PC-3 (cell line): ENCODE measurements at regions not wholly inside any gene's neighbourhood (a gene's known extent, or its start where the extent isn't known, plus 50 kb on each side); places are given as distances from the start of the nearest gene placed in this dataset.

Experiments
- EZH2phosphoT487 ChIP-seq: fragments of 300-600 bp; sonication (generic); IDR thresholded peaks from 2 replicates; pipeline ENCODE4 v1.6.1; 2018; ENCODE audit warnings: mild to moderate bottlenecking, antibody characterized with exemption, low read length, borderline replicate concordance
- TF ChIP-seq, protein P1 (sequence below): fragments of 300-600 bp; sonication (generic); conservative IDR thresholded peaks from 2 replicates; pipeline ENCODE4 v1.5.1; 2017; ENCODE audit warnings: antibody characterized with exemption, low read depth, mild to moderate bottlenecking, low read length

DNA sequence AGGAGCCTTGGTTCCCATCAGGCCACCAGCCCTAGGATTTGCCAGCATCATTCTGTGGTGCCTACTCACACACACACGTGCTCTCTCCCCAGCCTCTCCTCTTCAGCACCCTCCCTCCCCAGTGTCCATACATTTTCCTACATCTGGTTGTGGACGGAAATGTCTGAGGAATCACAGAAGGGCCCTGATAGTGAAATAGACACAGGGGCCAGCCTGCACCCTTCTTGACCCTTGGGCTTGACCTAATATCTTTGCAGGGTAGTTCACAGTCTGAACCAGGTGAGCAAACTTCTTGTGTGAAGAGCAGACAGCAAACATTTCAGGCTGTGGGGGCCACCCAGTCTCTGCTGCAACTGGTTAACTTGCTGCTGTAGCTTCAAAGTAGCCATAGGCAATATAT, 108.5 kb upstream of the NXT1 start:
- TF ChIP-seq, protein P1, sequence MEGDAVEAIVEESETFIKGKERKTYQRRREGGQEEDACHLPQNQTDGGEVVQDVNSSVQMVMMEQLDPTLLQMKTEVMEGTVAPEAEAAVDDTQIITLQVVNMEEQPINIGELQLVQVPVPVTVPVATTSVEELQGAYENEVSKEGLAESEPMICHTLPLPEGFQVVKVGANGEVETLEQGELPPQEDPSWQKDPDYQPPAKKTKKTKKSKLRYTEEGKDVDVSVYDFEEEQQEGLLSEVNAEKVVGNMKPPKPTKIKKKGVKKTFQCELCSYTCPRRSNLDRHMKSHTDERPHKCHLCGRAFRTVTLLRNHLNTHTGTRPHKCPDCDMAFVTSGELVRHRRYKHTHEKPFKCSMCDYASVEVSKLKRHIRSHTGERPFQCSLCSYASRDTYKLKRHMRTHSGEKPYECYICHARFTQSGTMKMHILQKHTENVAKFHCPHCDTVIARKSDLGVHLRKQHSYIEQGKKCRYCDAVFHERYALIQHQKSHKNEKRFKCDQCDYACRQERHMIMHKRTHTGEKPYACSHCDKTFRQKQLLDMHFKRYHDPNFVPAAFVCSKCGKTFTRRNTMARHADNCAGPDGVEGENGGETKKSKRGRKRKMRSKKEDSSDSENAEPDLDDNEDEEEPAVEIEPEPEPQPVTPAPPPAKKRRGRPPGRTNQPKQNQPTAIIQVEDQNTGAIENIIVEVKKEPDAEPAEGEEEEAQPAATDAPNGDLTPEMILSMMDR: no peak
- TF ChIP-seq EZH2phosphoT487: no peak
